ENCODE measurements at regions not wholly inside any gene's neighbourhood (a gene's known extent, or its start where the extent isn't known, plus 50 kb on each side); places are given as distances from the start of the nearest gene placed in this dataset.

- no peak for DNase-seq (ENCODE audit: low read depth, low spot score)
These were observed 478.5 kb upstream of the SLITRK1 start for GRCh38 chr13:84360822-84361221.

- no peak for DNase-seq (ENCODE audit: low read depth, low spot score)
These were observed 476.3 kb upstream of the SLITRK1 start for GRCh38 chr13:84358601-84359000.

GRCh38 chr13:84352946-84353345 is 470.7 kb upstream of the SLITRK1 start:
- no peak for DNase-seq (ENCODE audit: low read depth, low spot score)

- no peak for DNase-seq (ENCODE audit: low read depth, low spot score)
These were observed 457.2 kb upstream of the SLITRK1 start for GRCh38 chr13:84339456-84339855.

- no peak for DNase-seq (ENCODE audit: low read depth, low spot score)
These were observed 450.1 kb upstream of the SLITRK1 start for GRCh38 chr13:84332346-84332745.

GRCh38 chr13:84315527-84315926 is 433.3 kb upstream of the SLITRK1 start:
- no peak for DNase-seq (ENCODE audit: low read depth, low spot score)

- DNase-seq (ENCODE audit: low read depth, low spot score): no peak
These were observed 420.8 kb upstream of the SLITRK1 start for GRCh38 chr13:84303035-84303434.

- DNase-seq (ENCODE audit: low read depth, low spot score): no peak
These were observed 415.0 kb upstream of the SLITRK1 start for GRCh38 chr13:84297251-84297650.

- DNase-seq (ENCODE audit: low read depth, low spot score): no peak
These were observed 414.1 kb upstream of the SLITRK1 start for GRCh38 chr13:84296401-84296800.

- DNase-seq (ENCODE audit: low read depth, low spot score): no peak
These were observed 412.3 kb upstream of the SLITRK1 start for GRCh38 chr13:84294576-84294975.

GRCh38 chr13:84290386-84290785 is 408.1 kb upstream of the SLITRK1 start:
- DNase-seq (ENCODE audit: low read depth, low spot score): no peak

GRCh38 chr13:84279166-84279565 is 396.9 kb upstream of the SLITRK1 start:
- DNase-seq (ENCODE audit: low read depth, low spot score): no peak

- DNase-seq (ENCODE audit: low read depth, low spot score): no peak
These were observed 390.7 kb upstream of the SLITRK1 start for GRCh38 chr13:84272877-84273562.

- no peak for DNase-seq (ENCODE audit: low read depth, low spot score)
These were observed 383.0 kb upstream of the SLITRK1 start for GRCh38 chr13:84265257-84265764.

- no peak for DNase-seq (ENCODE audit: low read depth, low spot score)
These were observed 381.2 kb upstream of the SLITRK1 start for GRCh38 chr13:84263354-84264069.

- no peak for DNase-seq (ENCODE audit: low read depth, low spot score)
These were observed 373.0 kb upstream of the SLITRK1 start for GRCh38 chr13:84255226-84255797.

- no peak for DNase-seq (ENCODE audit: low read depth, low spot score)
These were observed 367.2 kb upstream of the SLITRK1 start for GRCh38 chr13:84249463-84249862.

GRCh38 chr13:84243340-84243739 is 361.1 kb upstream of the SLITRK1 start:
- no peak for DNase-seq (ENCODE audit: low read depth, low spot score)

GRCh38 chr13:84239032-84239431 is 356.8 kb upstream of the SLITRK1 start:
- DNase-seq (ENCODE audit: low read depth, low spot score): no peak

- DNase-seq (ENCODE audit: low read depth, low spot score): no peak
These were observed 356.1 kb upstream of the SLITRK1 start for GRCh38 chr13:84238381-84238780.

- DNase-seq (ENCODE audit: low read depth, low spot score): no peak
These were observed 354.9 kb upstream of the SLITRK1 start for GRCh38 chr13:84237143-84237542.

GRCh38 chr13:84234416-84234815 is 352.1 kb upstream of the SLITRK1 start:
- no peak for DNase-seq (ENCODE audit: low read depth, low spot score)

- DNase-seq (ENCODE audit: low read depth, low spot score): no peak
These were observed 348.3 kb upstream of the SLITRK1 start for GRCh38 chr13:84230568-84230967.
